ENCODE measurements at regions not wholly inside any gene's neighbourhood (a gene's known extent, or its start where the extent isn't known, plus 50 kb on each side); places are given as distances from the start of the nearest gene placed in this dataset.

- ATAC-seq (ENCODE audit: low FRiP score), result no peak
- no peaks in the 10 kb centered on the region for H3K9me3 ChIP-seq (ENCODE audit: control insufficient read depth, low read length)
- no peak for DNase-seq
- H3K36me3 ChIP-seq (ENCODE audit: control insufficient read depth in 1 of 2, insufficient read depth in 2 of 2, low read length in 1 of 2), result no peaks in the 10 kb centered on the region
- no peaks in the 10 kb centered on the region for H3K27me3 ChIP-seq (ENCODE audit: control insufficient read depth in 1 of 2, insufficient read depth in 2 of 2, low read length in 1 of 2)
- H3K27ac ChIP-seq (ENCODE audit: low read depth in 1 of 2, low read length in 2 of 2), result no peak overlapping the region
- H3K4me3 ChIP-seq (ENCODE audit: low read length in 2 of 2), result no peak overlapping the region
- intact Hi-C loops (cut with DNase I), result no loop called here
- 76 to 82% methylated on average over 4 of the region's 4 CpGs for WGBS, 2 donors
- H3K4me1 ChIP-seq (ENCODE audit: control insufficient read depth in 1 of 2, insufficient read depth in 2 of 2, low read length in 2 of 2), result no peaks in the 10 kb centered on the region
Measured at GRCh38 chr5:99133921-99134320, 205.1 kb upstream of the CHD1 start.

GRCh38 chr5:99129768-99130501, 201.1 kb upstream of the CHD1 start:
- no peak for DNase-seq
- Histone ChIP-seq H3K4me3 (ENCODE audit: low read length in 2 of 2) (no peak overlapping the region), H3K4me1 (ENCODE audit: control insufficient read depth in 1 of 2, insufficient read depth in 2 of 2, low read length in 2 of 2) (no peaks in the 10 kb centered on the region), H3K9me3 (ENCODE audit: control insufficient read depth, low read length) (peaks cover 2% of the 10 kb centered on the region), H3K27ac (ENCODE audit: low read depth in 1 of 2, low read length in 2 of 2) (no peak overlapping the region), H3K27me3 (ENCODE audit: control insufficient read depth in 1 of 2, insufficient read depth in 2 of 2, low read length in 1 of 2) (no peaks in the 10 kb centered on the region), H3K36me3 (ENCODE audit: control insufficient read depth in 1 of 2, insufficient read depth in 2 of 2, low read length in 1 of 2) (no peaks in the 10 kb centered on the region)
- ATAC-seq (ENCODE audit: low FRiP score), result no peak
- intact Hi-C loops (cut with DNase I), result no loop called here
- 12 to 26% methylated on average over 6 of the region's 6 CpGs for WGBS, 2 donors

- H3K27ac ChIP-seq (ENCODE audit: low read depth in 1 of 2, low read length in 2 of 2), result no peak overlapping the region
- ATAC-seq (ENCODE audit: low FRiP score), result no peak
- no peak for DNase-seq
- no peaks in the 10 kb centered on the region for H3K27me3 ChIP-seq (ENCODE audit: control insufficient read depth in 1 of 2, insufficient read depth in 2 of 2, low read length in 1 of 2)
- H3K9me3 ChIP-seq (ENCODE audit: control insufficient read depth, low read length), result peaks cover 2% of the 10 kb centered on the region
- no peaks in the 10 kb centered on the region for H3K36me3 ChIP-seq (ENCODE audit: control insufficient read depth in 1 of 2, insufficient read depth in 2 of 2, low read length in 1 of 2)
- intact Hi-C loops (cut with DNase I), result no loop called here
- H3K4me1 ChIP-seq (ENCODE audit: control insufficient read depth in 1 of 2, insufficient read depth in 2 of 2, low read length in 2 of 2), result no peaks in the 10 kb centered on the region
- no peak overlapping the region for H3K4me3 ChIP-seq (ENCODE audit: low read length in 2 of 2)
Measured at GRCh38 chr5:99122976-99123375, 194.2 kb upstream of the CHD1 start.

GRCh38 chr5:99119326-99119725, 190.5 kb upstream of the CHD1 start:
- intact Hi-C loops (cut with DNase I), result no loop called here
- H3K36me3 ChIP-seq (ENCODE audit: control insufficient read depth in 1 of 2, insufficient read depth in 2 of 2, low read length in 1 of 2), result no peaks in the 10 kb centered on the region
- DNase-seq (no peak), ATAC-seq (ENCODE audit: low FRiP score) (no peak)
- no peak overlapping the region for H3K27ac ChIP-seq (ENCODE audit: low read depth in 1 of 2, low read length in 2 of 2)
- H3K4me3 ChIP-seq (ENCODE audit: low read length in 2 of 2), result no peak overlapping the region
- no peaks in the 10 kb centered on the region for H3K9me3 ChIP-seq (ENCODE audit: control insufficient read depth, low read length)
- WGBS, 2 donors, result 82 to 85% methylated on average over 3 of the region's 3 CpGs
- no peaks in the 10 kb centered on the region for H3K4me1 ChIP-seq (ENCODE audit: control insufficient read depth in 1 of 2, insufficient read depth in 2 of 2, low read length in 2 of 2)
- H3K27me3 ChIP-seq (ENCODE audit: control insufficient read depth in 1 of 2, insufficient read depth in 2 of 2, low read length in 1 of 2), result no peaks in the 10 kb centered on the region

- no peaks in the 10 kb centered on the region for H3K4me1 ChIP-seq (ENCODE audit: control insufficient read depth in 1 of 2, insufficient read depth in 2 of 2, low read length in 2 of 2)
- H3K4me3 ChIP-seq (ENCODE audit: low read length in 2 of 2), result no peak overlapping the region
- no peak for ATAC-seq (ENCODE audit: low FRiP score)
- WGBS, 2 donors, result 66 to 76% methylated on average over 4 of the region's 4 CpGs
- H3K36me3 ChIP-seq (ENCODE audit: control insufficient read depth in 1 of 2, insufficient read depth in 2 of 2, low read length in 1 of 2), result no peaks in the 10 kb centered on the region
- H3K27ac ChIP-seq (ENCODE audit: low read depth in 1 of 2, low read length in 2 of 2), result no peak overlapping the region
- no peaks in the 10 kb centered on the region for H3K9me3 ChIP-seq (ENCODE audit: control insufficient read depth, low read length)
- intact Hi-C loops (cut with DNase I), result no loop called here
- no peaks in the 10 kb centered on the region for H3K27me3 ChIP-seq (ENCODE audit: control insufficient read depth in 1 of 2, insufficient read depth in 2 of 2, low read length in 1 of 2)
- DNase-seq, result no peak
Measured at GRCh38 chr5:99116526-99116925, 187.7 kb upstream of the CHD1 start.

GRCh38 chr5:99109894-99110293, 181.1 kb upstream of the CHD1 start:
- DNase-seq (no peak), ATAC-seq (ENCODE audit: low FRiP score) (no peak)
- H3K4me3 ChIP-seq (ENCODE audit: low read length in 2 of 2), result no peak overlapping the region
- WGBS, 2 donors, result 77 to 84% methylated on average over 4 of the region's 4 CpGs
- no peak overlapping the region for H3K27ac ChIP-seq (ENCODE audit: low read depth in 1 of 2, low read length in 2 of 2)
- intact Hi-C loops (cut with DNase I), result no loop called here
- no peaks in the 10 kb centered on the region for H3K9me3 ChIP-seq (ENCODE audit: control insufficient read depth, low read length)
- no peaks in the 10 kb centered on the region for H3K27me3 ChIP-seq (ENCODE audit: control insufficient read depth in 1 of 2, insufficient read depth in 2 of 2, low read length in 1 of 2)
- no peaks in the 10 kb centered on the region for H3K36me3 ChIP-seq (ENCODE audit: control insufficient read depth in 1 of 2, insufficient read depth in 2 of 2, low read length in 1 of 2)
- no peaks in the 10 kb centered on the region for H3K4me1 ChIP-seq (ENCODE audit: control insufficient read depth in 1 of 2, insufficient read depth in 2 of 2, low read length in 2 of 2)

- intact Hi-C loops (cut with DNase I), result no loop called here
- 34 to 37% methylated on average over 3 of the region's 3 CpGs for WGBS, 2 donors
- Histone ChIP-seq H3K9me3 (ENCODE audit: control insufficient read depth, low read length) (no peaks in the 10 kb centered on the region), H3K4me1 (ENCODE audit: control insufficient read depth in 1 of 2, insufficient read depth in 2 of 2, low read length in 2 of 2) (no peaks in the 10 kb centered on the region), H3K36me3 (ENCODE audit: control insufficient read depth in 1 of 2, insufficient read depth in 2 of 2, low read length in 1 of 2) (no peaks in the 10 kb centered on the region), H3K4me3 (ENCODE audit: low read length in 2 of 2) (no peak overlapping the region), H3K27me3 (ENCODE audit: control insufficient read depth in 1 of 2, insufficient read depth in 2 of 2, low read length in 1 of 2) (no peaks in the 10 kb centered on the region), H3K27ac (ENCODE audit: low read depth in 1 of 2, low read length in 2 of 2) (no peak overlapping the region)
- no peak for ATAC-seq (ENCODE audit: low FRiP score)
- no peak for DNase-seq
Measured at GRCh38 chr5:99105216-99105615, 176.4 kb upstream of the CHD1 start.

GRCh38 chr5:99104538-99105132, 175.8 kb upstream of the CHD1 start:
- Histone ChIP-seq H3K9me3 (ENCODE audit: control insufficient read depth, low read length) (no peaks in the 10 kb centered on the region), H3K4me3 (ENCODE audit: low read length in 2 of 2) (no peak overlapping the region), H3K27ac (ENCODE audit: low read depth in 1 of 2, low read length in 2 of 2) (no peak overlapping the region), H3K36me3 (ENCODE audit: control insufficient read depth in 1 of 2, insufficient read depth in 2 of 2, low read length in 1 of 2) (no peaks in the 10 kb centered on the region), H3K4me1 (ENCODE audit: control insufficient read depth in 1 of 2, insufficient read depth in 2 of 2, low read length in 2 of 2) (no peaks in the 10 kb centered on the region), H3K27me3 (ENCODE audit: control insufficient read depth in 1 of 2, insufficient read depth in 2 of 2, low read length in 1 of 2) (no peaks in the 10 kb centered on the region)
- ATAC-seq (ENCODE audit: low FRiP score) (no peak), DNase-seq (no peak)
- 2 to 4% methylated on average over 2 of the region's 2 CpGs for whole genome bisulfite sequencing, 2 donors
- intact Hi-C loops (cut with DNase I), result no loop called here

- Histone ChIP-seq H3K27ac (ENCODE audit: low read depth in 1 of 2, low read length in 2 of 2) (no peak overlapping the region), H3K4me3 (ENCODE audit: low read length in 2 of 2) (no peak overlapping the region), H3K4me1 (ENCODE audit: control insufficient read depth in 1 of 2, insufficient read depth in 2 of 2, low read length in 2 of 2) (no peaks in the 10 kb centered on the region), H3K27me3 (ENCODE audit: control insufficient read depth in 1 of 2, insufficient read depth in 2 of 2, low read length in 1 of 2) (no peaks in the 10 kb centered on the region), H3K36me3 (ENCODE audit: control insufficient read depth in 1 of 2, insufficient read depth in 2 of 2, low read length in 1 of 2) (no peaks in the 10 kb centered on the region), H3K9me3 (ENCODE audit: control insufficient read depth, low read length) (no peaks in the 10 kb centered on the region)
- ATAC-seq (ENCODE audit: low FRiP score) (no peak), DNase-seq (no peak)
- intact Hi-C loops (cut with DNase I), result no loop called here
- WGBS, 2 donors, result 41 to 46% methylated on average over 3 of the region's 3 CpGs
Measured at GRCh38 chr5:99102073-99102697, 173.4 kb upstream of the CHD1 start.
